HCT116 (cell line): ENCODE measurements at regions not wholly inside any gene's neighbourhood (a gene's known extent, or its start where the extent isn't known, plus 50 kb on each side); places are given as distances from the start of the nearest gene placed in this dataset.

ENCODE experiments used
- ATAC-seq: fragments of 200-7000 bp; cut with Tn5 transposase; 2 replicates; pipeline ENCODE4 v1.9.1; 2020; ENCODE audit warnings: mild to moderate bottlenecking, moderate library complexity
- BruUV-seq: library from RNA; stranded (reverse); fragments of 400-500 nt; replicated peaks from 2 replicates; lab custom pipeline; 2021; lab: Mats Ljungman, UMichigan
- CTCF ChIA-PET: fragments of 300-600 bp; sonication (Branson Sonifier 250); formaldehyde crosslinking; loops from one replicate; lab custom pipeline; 2021; ENCODE audit warnings: antibody characterized with exemption; lab: Charles Lee
- POLR2A ChIA-PET: fragments of 300-600, 350-600 bp; sonication (Branson Sonifier 250); formaldehyde crosslinking; loops from one replicate; lab custom pipeline; 2021; ENCODE audit warnings: antibody characterized with exemption; lab: Charles Lee
- RAD21 ChIA-PET, 2 experiments: fragments of 300-600 bp; sonication (Branson Sonifier 250); formaldehyde crosslinking; loops; one replicate each; lab custom pipeline; 2023; ENCODE audit warnings: low total read pairs in 2 of 2; ENCODE audit not compliant: uncharacterized antibody in 2 of 2, unreplicated experiment in 2 of 2, low non-redundant PET in 1 of 2; lab: Charles Lee
- DNase-seq: peaks from one replicate; pipeline ENCODE4 v3.0.0-alpha.2; 2010; ENCODE audit warnings: low read depth, low spot score
- H2AFZ ChIP-seq: fragments of 200-600 bp; shearing (Covaris generic), sonication (generic); 2 replicates; pipeline ENCODE4 v1.6.1; 2017; ENCODE audit warnings: low read depth, mixed run types, mixed read lengths, antibody characterized with exemption, low read length; ENCODE audit not compliant: poor library complexity, severe bottlenecking
- H3K27ac ChIP-seq: 2 replicates; pipeline ENCODE4 v1.5.1; 2012; ENCODE audit warnings: low read depth, low read length
- H3K27me3 ChIP-seq: fragments of 200-600 bp; sonication (generic); 2 replicates; pipeline ENCODE4 v1.6.1; 2016; ENCODE audit warnings: mixed run types, low read length, mixed read lengths; ENCODE audit not compliant: insufficient read depth
- H3K36me3 ChIP-seq, 2 experiments: fragments of 200-500 bp in 1 of 2; fragments of 200-600 bp in 1 of 2; sonication (Bioruptor generic) in 1 of 2; sonication (generic) in 1 of 2; 2 replicates each; pipeline versions ENCODE4 v1.5.1 to v1.6.1; 2014 to 2016; ENCODE audit warnings: low read length in 2 of 2, inconsistent platforms in 1 of 2, mixed read lengths in 1 of 2, mixed run types in 1 of 2; ENCODE audit not compliant: insufficient read depth in 2 of 2, control insufficient read depth in 1 of 2
- H3K4me1 ChIP-seq, 2 experiments: fragments of 200-600 bp in 1 of 2; sonication (generic) in 1 of 2; 2 replicates each; pipeline versions ENCODE4 v1.5.1 to v1.6.1; 2012 to 2017; ENCODE audit warnings: low read length in 2 of 2, inconsistent platforms in 1 of 2, mild to moderate bottlenecking in 1 of 2, mixed read lengths in 1 of 2, mixed run types in 1 of 2, moderate library complexity in 1 of 2; ENCODE audit not compliant: insufficient read depth in 2 of 2, control insufficient read depth in 1 of 2
- H3K4me2 ChIP-seq: fragments of 200-600 bp; sonication (generic); 2 replicates; pipeline ENCODE4 v1.6.1; 2017; ENCODE audit warnings: mixed run types, low read length, mixed read lengths
- H3K4me3 ChIP-seq, 2 experiments: fragments of 200-600 bp in 1 of 2; sonication (generic) in 1 of 2; replicated peaks in 1 of 2; 2 replicates each; pipeline ENCODE4 v1.5.1; 2011 to 2016; ENCODE audit warnings: low read length in 2 of 2, control low read depth in 1 of 2, low read depth in 1 of 2, mild to moderate bottlenecking in 1 of 2, mixed read lengths in 1 of 2, mixed run types in 1 of 2
- H3K79me2 ChIP-seq: fragments of 200-600 bp; sonication (generic); 2 replicates; pipeline ENCODE4 v1.6.1; 2017; ENCODE audit warnings: mild to moderate bottlenecking, mixed run types, low read length, moderate library complexity, mixed read lengths; ENCODE audit not compliant: insufficient read depth
- H3K9ac ChIP-seq: fragments of 200-600 bp; sonication (generic); 2 replicates; pipeline ENCODE4 v1.6.1; 2016; ENCODE audit warnings: low read length, mixed read lengths
- H3K9me2 ChIP-seq: fragments of 200-600 bp; sonication (generic), shearing (Covaris generic); 2 replicates; pipeline ENCODE4 v1.6.1; 2017; ENCODE audit warnings: mixed run types, mild to moderate bottlenecking, moderate library complexity; ENCODE audit not compliant: insufficient read depth
- H3K9me3 ChIP-seq, 2 experiments: fragments of 200-500 bp in 1 of 2; fragments of 200-600 bp in 1 of 2; sonication (Bioruptor generic) in 1 of 2; sonication (generic) in 1 of 2; 2 replicates each; pipeline ENCODE4 v1.6.1; 2014 to 2017; ENCODE audit warnings: low read length in 2 of 2, mixed read lengths in 2 of 2, inconsistent platforms in 1 of 2, low read depth in 1 of 2, mild to moderate bottlenecking in 1 of 2, mixed run types in 1 of 2, moderate library complexity in 1 of 2; ENCODE audit not compliant: control insufficient read depth in 1 of 2, insufficient read depth in 1 of 2
- H4K20me1 ChIP-seq: fragments of 200-600 bp; sonication (generic), shearing (Covaris generic); 2 replicates; pipeline ENCODE4 v1.6.1; 2017; ENCODE audit warnings: mixed run types, mild to moderate bottlenecking, moderate library complexity; ENCODE audit not compliant: insufficient read depth
- CBX3 ChIP-seq: IDR thresholded peaks from 2 replicates; pipeline ENCODE4 v1.6.1; 2012; ENCODE audit warnings: low read depth
- FOSL1 ChIP-seq: IDR thresholded peaks from 2 replicates; pipeline ENCODE4 v1.6.1; 2012; ENCODE audit warnings: low read depth
- JUND ChIP-seq: IDR thresholded peaks from 2 replicates; pipeline ENCODE4 v1.6.1; 2012
- RAD21 ChIP-seq: IDR thresholded peaks from 2 replicates; pipeline ENCODE4 v1.6.1; 2012; ENCODE audit warnings: low read depth, mild to moderate bottlenecking
- SRF ChIP-seq: IDR thresholded peaks from 2 replicates; pipeline ENCODE4 v1.6.1; 2012; ENCODE audit warnings: low read depth
- TCF7L2 ChIP-seq: IDR thresholded peaks from 2 replicates; pipeline ENCODE4 v1.7.0; 2011; ENCODE audit warnings: borderline replicate concordance, inconsistent platforms; ENCODE audit not compliant: insufficient read depth, insufficient read length; ENCODE audit errors: extremely low read depth
- ZFX ChIP-seq: fragments of 450-650 bp; IDR thresholded peaks from 2 replicates; pipeline ENCODE4 v1.6.1; 2017
- ZNF274 ChIP-seq: fragments of 200-500 bp; sonication (Bioruptor generic); IDR thresholded peaks from 2 replicates; pipeline ENCODE4 v1.6.1; 2014; ENCODE audit warnings: mild to moderate bottlenecking, low read depth, low read length, inconsistent platforms
- intact Hi-C: fragments of 100-400 bp; cut with micrococcal nuclease; formaldehyde crosslinking; loops from 2 replicates; pipeline ENCODE4 v1.10.0; 2022
- TF ChIP-seq, protein P1 (sequence below), 3 experiments: fragments of 200-600 bp in 1 of 3; sonication (generic) in 1 of 3; IDR thresholded peaks in 2 of 3; conservative IDR thresholded peaks in 1 of 3; 2 replicates each; pipeline ENCODE4 v1.5.1; 2012 to 2017; ENCODE audit warnings: low read depth in 2 of 3, low read length in 2 of 3, antibody characterized with exemption in 1 of 3, borderline replicate concordance in 1 of 3, control low read depth in 1 of 3, mild to moderate bottlenecking in 1 of 3, mixed read lengths in 1 of 3, mixed run types in 1 of 3, moderate library complexity in 1 of 3; ENCODE audit not compliant: insufficient read depth in 1 of 3
- TF ChIP-seq, protein P2 (sequence below): IDR thresholded peaks from 2 replicates; pipeline ENCODE4 v1.6.1; 2011; ENCODE audit warnings: mild to moderate bottlenecking, low read length, moderate library complexity; ENCODE audit not compliant: insufficient replicate concordance; ENCODE audit errors: extremely low read depth
- TF ChIP-seq, protein P3 (sequence below): IDR thresholded peaks from 2 replicates; pipeline ENCODE4 v1.6.1; 2012
- TF ChIP-seq, protein P4 (sequence below): IDR thresholded peaks from 2 replicates; pipeline ENCODE4 v1.6.1; 2012; ENCODE audit warnings: low read depth

DNA sequence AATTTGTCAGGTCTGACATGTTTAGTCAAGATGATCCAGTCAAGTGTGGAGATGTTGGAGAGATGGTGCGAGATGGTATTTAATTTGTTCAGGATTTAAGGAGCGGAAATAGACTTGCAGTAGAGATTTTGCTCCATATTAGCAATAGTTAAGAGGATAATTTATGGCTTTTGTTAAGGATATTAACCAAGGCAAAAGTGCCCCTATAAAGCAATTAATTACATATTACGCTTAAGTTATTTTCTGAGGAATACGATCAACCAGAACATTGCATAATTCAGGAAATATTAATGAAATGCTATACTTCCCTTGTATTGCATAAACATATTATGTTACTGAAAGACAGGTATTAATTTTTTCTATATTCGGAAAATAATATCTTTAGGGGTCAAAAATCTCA lies 83.9 kb downstream of the ZIC1 start:
- no peaks in the 10 kb centered on the region for H4K20me1 ChIP-seq
- ChIA-PET POLR2A (no interaction called here), CTCF (no interaction called here), RAD21 (no interaction called here)
- no peaks in the 10 kb centered on the region for H3K9me3 ChIP-seq
- no peaks in the 10 kb centered on the region for H3K27me3 ChIP-seq
- H2AFZ ChIP-seq = no peak overlapping the region
- H3K27ac ChIP-seq = no peak overlapping the region
- H3K79me2 ChIP-seq = no peaks in the 10 kb centered on the region
- intact Hi-C loops = no loop called here
- no peaks in the 10 kb centered on the region for H3K36me3 ChIP-seq
- DNase-seq (no peak), ATAC-seq (no peak)
- no peak overlapping the region for H3K4me3 ChIP-seq
- no peaks in the 10 kb centered on the region for H3K9me2 ChIP-seq
- H3K9ac ChIP-seq = no peak overlapping the region
- TF ChIP-seq CBX3 (no peak), ZFX (no peak), TCF7L2 (no peak), FOSL1 (no peak), JUND (no peak), ZNF274 (no peak), SRF (no peak), RAD21 (no peak)
- TF ChIP-seq, protein P1, sequence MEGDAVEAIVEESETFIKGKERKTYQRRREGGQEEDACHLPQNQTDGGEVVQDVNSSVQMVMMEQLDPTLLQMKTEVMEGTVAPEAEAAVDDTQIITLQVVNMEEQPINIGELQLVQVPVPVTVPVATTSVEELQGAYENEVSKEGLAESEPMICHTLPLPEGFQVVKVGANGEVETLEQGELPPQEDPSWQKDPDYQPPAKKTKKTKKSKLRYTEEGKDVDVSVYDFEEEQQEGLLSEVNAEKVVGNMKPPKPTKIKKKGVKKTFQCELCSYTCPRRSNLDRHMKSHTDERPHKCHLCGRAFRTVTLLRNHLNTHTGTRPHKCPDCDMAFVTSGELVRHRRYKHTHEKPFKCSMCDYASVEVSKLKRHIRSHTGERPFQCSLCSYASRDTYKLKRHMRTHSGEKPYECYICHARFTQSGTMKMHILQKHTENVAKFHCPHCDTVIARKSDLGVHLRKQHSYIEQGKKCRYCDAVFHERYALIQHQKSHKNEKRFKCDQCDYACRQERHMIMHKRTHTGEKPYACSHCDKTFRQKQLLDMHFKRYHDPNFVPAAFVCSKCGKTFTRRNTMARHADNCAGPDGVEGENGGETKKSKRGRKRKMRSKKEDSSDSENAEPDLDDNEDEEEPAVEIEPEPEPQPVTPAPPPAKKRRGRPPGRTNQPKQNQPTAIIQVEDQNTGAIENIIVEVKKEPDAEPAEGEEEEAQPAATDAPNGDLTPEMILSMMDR (IDR thresholded peaks at IDR 0.05 in 2 of 3, conservative IDR thresholded peaks at IDR 0.05 in 1 of 3; ENCODE audit: borderline replicate concordance in 1 of 3, insufficient read depth in 1 of 3, low read depth in 2 of 3, low read length in 2 of 3) = no peak
- TF ChIP-seq, protein P2, sequence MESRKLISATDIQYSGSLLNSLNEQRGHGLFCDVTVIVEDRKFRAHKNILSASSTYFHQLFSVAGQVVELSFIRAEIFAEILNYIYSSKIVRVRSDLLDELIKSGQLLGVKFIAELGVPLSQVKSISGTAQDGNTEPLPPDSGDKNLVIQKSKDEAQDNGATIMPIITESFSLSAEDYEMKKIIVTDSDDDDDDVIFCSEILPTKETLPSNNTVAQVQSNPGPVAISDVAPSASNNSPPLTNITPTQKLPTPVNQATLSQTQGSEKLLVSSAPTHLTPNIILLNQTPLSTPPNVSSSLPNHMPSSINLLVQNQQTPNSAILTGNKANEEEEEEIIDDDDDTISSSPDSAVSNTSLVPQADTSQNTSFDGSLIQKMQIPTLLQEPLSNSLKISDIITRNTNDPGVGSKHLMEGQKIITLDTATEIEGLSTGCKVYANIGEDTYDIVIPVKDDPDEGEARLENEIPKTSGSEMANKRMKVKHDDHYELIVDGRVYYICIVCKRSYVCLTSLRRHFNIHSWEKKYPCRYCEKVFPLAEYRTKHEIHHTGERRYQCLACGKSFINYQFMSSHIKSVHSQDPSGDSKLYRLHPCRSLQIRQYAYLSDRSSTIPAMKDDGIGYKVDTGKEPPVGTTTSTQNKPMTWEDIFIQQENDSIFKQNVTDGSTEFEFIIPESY = no peak
- TF ChIP-seq, protein P3, sequence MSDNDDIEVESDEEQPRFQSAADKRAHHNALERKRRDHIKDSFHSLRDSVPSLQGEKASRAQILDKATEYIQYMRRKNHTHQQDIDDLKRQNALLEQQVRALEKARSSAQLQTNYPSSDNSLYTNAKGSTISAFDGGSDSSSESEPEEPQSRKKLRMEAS = no peak
- TF ChIP-seq, protein P4, sequence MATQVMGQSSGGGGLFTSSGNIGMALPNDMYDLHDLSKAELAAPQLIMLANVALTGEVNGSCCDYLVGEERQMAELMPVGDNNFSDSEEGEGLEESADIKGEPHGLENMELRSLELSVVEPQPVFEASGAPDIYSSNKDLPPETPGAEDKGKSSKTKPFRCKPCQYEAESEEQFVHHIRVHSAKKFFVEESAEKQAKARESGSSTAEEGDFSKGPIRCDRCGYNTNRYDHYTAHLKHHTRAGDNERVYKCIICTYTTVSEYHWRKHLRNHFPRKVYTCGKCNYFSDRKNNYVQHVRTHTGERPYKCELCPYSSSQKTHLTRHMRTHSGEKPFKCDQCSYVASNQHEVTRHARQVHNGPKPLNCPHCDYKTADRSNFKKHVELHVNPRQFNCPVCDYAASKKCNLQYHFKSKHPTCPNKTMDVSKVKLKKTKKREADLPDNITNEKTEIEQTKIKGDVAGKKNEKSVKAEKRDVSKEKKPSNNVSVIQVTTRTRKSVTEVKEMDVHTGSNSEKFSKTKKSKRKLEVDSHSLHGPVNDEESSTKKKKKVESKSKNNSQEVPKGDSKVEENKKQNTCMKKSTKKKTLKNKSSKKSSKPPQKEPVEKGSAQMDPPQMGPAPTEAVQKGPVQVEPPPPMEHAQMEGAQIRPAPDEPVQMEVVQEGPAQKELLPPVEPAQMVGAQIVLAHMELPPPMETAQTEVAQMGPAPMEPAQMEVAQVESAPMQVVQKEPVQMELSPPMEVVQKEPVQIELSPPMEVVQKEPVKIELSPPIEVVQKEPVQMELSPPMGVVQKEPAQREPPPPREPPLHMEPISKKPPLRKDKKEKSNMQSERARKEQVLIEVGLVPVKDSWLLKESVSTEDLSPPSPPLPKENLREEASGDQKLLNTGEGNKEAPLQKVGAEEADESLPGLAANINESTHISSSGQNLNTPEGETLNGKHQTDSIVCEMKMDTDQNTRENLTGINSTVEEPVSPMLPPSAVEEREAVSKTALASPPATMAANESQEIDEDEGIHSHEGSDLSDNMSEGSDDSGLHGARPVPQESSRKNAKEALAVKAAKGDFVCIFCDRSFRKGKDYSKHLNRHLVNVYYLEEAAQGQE = no peak
- BruUV-seq = no TSS peak
- H3K4me2 ChIP-seq = no peak overlapping the region
- no peaks in the 10 kb centered on the region for H3K4me1 ChIP-seq
